Bronchial epithelial cell (primary cell): ENCODE measurements at regions not wholly inside any gene's neighbourhood (a gene's known extent, or its start where the extent isn't known, plus 50 kb on each side); places are given as distances from the start of the nearest gene placed in this dataset.

ENCODE experiments used
- DNase-seq: peaks from one replicate; pipeline ENCODE4 v3.0.0-alpha.2; 2010; ENCODE audit warnings: low read depth
- FAIRE-seq: peaks from 2 replicates; lab custom pipeline; 2011; peaks lifted over from hg19 to GRCh38; lab: Jason Lieb, UNC
- H3K27me3 ChIP-seq: 2 replicates; pipeline ENCODE4 v1.5.1; 2011; ENCODE audit warnings: low read length; ENCODE audit not compliant: control insufficient read depth, insufficient read depth
- H3K36me3 ChIP-seq: 2 replicates; pipeline ENCODE4 v1.5.1; 2011; ENCODE audit warnings: low read length; ENCODE audit not compliant: control insufficient read depth, insufficient read depth
- H3K4me3 ChIP-seq: 2 replicates; pipeline ENCODE4 v1.5.1; 2011; ENCODE audit warnings: mild to moderate bottlenecking, low read depth, low read length, control low read depth
- CTCF ChIP-seq: IDR thresholded peaks from 2 replicates; pipeline ENCODE4 v1.5.1; 2011; ENCODE audit warnings: mild to moderate bottlenecking, moderate library complexity, low read length, control low read depth, inconsistent platforms; ENCODE audit not compliant: insufficient read depth, severe bottlenecking

GRCh38 chr1:104795931-104796330 is 1046.2 kb downstream of the AMY1C start:
- DNase-seq (peak; percentile 9), FAIRE-seq (no peak)
- TF ChIP-seq CTCF = no peak
- no peak overlapping the region for H3K4me3 ChIP-seq
- H3K27me3 ChIP-seq = no peaks in the 10 kb centered on the region
- H3K36me3 ChIP-seq = no peaks in the 10 kb centered on the region

GRCh38 chr1:104797982-104798381 is 1048.3 kb downstream of the AMY1C start:
- Histone ChIP-seq H3K36me3 (no peaks in the 10 kb centered on the region), H3K4me3 (no peak overlapping the region), H3K27me3 (no peaks in the 10 kb centered on the region)
- FAIRE-seq (no peak), DNase-seq (no peak)
- TF ChIP-seq CTCF = no peak

- Histone ChIP-seq H3K36me3 (no peaks in the 10 kb centered on the region), H3K27me3 (no peaks in the 10 kb centered on the region), H3K4me3 (no peak overlapping the region)
- DNase-seq (no peak), FAIRE-seq (no peak)
- TF ChIP-seq CTCF = no peak
Measured at GRCh38 chr1:104801344-104801743, 1051.6 kb downstream of the AMY1C start.

GRCh38 chr1:104804147-104804546 is 1054.4 kb downstream of the AMY1C start:
- DNase-seq (no peak), FAIRE-seq (no peak)
- Histone ChIP-seq H3K27me3 (no peaks in the 10 kb centered on the region), H3K36me3 (no peaks in the 10 kb centered on the region), H3K4me3 (no peak overlapping the region)
- no peak for TF ChIP-seq CTCF

- no peak overlapping the region for H3K4me3 ChIP-seq
- no peaks in the 10 kb centered on the region for H3K36me3 ChIP-seq
- no peak for DNase-seq
- TF ChIP-seq CTCF = no peak
- H3K27me3 ChIP-seq = no peaks in the 10 kb centered on the region
- FAIRE-seq = no peak
Measured at GRCh38 chr1:104807590-104807989, 1057.9 kb downstream of the AMY1C start.

GRCh38 chr1:104825401-104825800 is 1075.7 kb downstream of the AMY1C start:
- Histone ChIP-seq H3K36me3 (no peaks in the 10 kb centered on the region), H3K4me3 (no peak overlapping the region), H3K27me3 (no peaks in the 10 kb centered on the region)
- DNase-seq (no peak), FAIRE-seq (no peak)
- no peak for TF ChIP-seq CTCF
